Astrocyte of the spinal cord (primary cell): ENCODE measurements at regions not wholly inside any gene's neighbourhood (a gene's known extent, or its start where the extent isn't known, plus 50 kb on each side); places are given as distances from the start of the nearest gene placed in this dataset.

Experiments used
- DNase-seq: peaks from one replicate; pipeline ENCODE4 v3.0.0; 2011; ENCODE audit warnings: low read depth, low spot score
- H3K4me3 ChIP-seq: 2 replicates; pipeline ENCODE4 v1.5.1; 2011; ENCODE audit warnings: low read depth, mild to moderate bottlenecking, low read length, moderate library complexity
- in situ Hi-C: cut with HindIII; loops from 2 replicates; pipeline ENCODE4 v1.10.0; 2017; ENCODE audit warnings: low sequenced_read_pairs
- TF ChIP-seq, protein P1 (sequence below): IDR thresholded peaks from 2 replicates; pipeline ENCODE4 v1.5.1; 2012; ENCODE audit warnings: low read depth, mild to moderate bottlenecking, low read length, inconsistent platforms

GRCh38 chr4:156391325-156391653 lies 437.6 kb upstream of the CTSO start:
- in situ Hi-C loops, result no loop called here
- TF ChIP-seq, protein P1, sequence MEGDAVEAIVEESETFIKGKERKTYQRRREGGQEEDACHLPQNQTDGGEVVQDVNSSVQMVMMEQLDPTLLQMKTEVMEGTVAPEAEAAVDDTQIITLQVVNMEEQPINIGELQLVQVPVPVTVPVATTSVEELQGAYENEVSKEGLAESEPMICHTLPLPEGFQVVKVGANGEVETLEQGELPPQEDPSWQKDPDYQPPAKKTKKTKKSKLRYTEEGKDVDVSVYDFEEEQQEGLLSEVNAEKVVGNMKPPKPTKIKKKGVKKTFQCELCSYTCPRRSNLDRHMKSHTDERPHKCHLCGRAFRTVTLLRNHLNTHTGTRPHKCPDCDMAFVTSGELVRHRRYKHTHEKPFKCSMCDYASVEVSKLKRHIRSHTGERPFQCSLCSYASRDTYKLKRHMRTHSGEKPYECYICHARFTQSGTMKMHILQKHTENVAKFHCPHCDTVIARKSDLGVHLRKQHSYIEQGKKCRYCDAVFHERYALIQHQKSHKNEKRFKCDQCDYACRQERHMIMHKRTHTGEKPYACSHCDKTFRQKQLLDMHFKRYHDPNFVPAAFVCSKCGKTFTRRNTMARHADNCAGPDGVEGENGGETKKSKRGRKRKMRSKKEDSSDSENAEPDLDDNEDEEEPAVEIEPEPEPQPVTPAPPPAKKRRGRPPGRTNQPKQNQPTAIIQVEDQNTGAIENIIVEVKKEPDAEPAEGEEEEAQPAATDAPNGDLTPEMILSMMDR, result no peak
- no peak for DNase-seq

DNA sequence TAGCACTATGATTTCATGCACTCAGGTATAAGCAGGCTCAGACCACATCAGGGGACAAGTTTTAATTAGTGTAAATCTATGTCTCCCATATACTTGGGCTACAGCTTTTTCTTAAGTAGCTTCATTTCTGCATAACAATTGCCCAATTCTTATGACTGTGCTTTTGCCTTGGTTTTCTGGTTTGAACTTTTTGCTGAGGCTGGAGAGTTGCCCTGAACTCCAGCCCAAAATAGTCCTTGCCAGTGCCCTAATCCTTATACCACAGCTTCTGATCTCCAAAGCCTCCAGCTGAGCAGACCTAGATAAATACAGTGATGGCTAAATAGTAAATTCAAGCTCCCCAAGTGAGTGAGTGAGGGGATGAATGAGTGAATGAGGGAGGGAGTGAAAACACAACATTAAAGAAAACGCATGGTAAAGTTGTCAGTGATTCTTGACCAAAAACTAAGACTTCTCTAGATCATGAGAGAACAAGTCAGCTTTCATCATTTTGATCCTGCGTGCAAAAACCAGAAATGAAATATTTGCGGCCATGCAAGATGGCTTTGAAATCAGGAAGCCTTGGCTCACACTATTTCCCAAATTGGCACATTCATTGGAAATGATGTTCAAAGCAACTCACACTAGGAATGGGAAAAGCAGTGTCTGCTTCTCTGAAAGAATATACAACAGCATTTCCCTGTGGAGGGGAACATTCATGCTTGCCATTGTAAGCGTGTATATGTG lies 437.1 kb upstream of the CTSO start:
- TF ChIP-seq, protein P1, result no peak
- in situ Hi-C loops, result no loop called here
- H3K4me3 ChIP-seq, result no peak overlapping the region
- DNase-seq, result peak; percentile 63

More at GRCh38 chr4:156391325-156391653, 437.6 kb upstream of the CTSO start:
- H3K4me3 ChIP-seq, result no peak overlapping the region

DNA sequence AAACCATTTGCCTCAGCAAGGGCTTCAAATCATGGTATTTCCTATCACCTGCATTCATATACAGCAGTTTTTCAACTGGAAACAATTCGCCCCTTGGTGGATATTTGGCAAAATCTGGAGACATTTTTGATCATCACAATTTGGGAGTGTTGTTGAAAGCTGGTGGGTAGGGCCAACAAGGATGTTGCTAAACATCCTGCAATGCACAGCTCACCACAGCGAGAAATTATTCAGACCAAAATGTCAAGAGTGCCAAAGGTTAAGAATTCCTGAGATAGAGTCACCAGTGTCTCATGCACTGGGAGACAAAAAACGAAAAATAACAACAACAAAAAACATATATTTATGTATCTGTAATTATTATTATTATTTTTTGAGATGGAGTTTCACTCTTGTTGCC lies 435.2 kb upstream of the CTSO start:
- H3K4me3 ChIP-seq, result no peak overlapping the region
- TF ChIP-seq, protein P1, result no peak
- DNase-seq, result no peak
- in situ Hi-C loops, result no loop called here

GRCh38 chr4:156378033-156378665 lies 424.5 kb upstream of the CTSO start:
- DNase-seq, result peak; percentile 27
- TF ChIP-seq, protein P1, result peak; percentile 41
- in situ Hi-C loops, result no loop called here
- H3K4me3 ChIP-seq, result no peak overlapping the region

DNA sequence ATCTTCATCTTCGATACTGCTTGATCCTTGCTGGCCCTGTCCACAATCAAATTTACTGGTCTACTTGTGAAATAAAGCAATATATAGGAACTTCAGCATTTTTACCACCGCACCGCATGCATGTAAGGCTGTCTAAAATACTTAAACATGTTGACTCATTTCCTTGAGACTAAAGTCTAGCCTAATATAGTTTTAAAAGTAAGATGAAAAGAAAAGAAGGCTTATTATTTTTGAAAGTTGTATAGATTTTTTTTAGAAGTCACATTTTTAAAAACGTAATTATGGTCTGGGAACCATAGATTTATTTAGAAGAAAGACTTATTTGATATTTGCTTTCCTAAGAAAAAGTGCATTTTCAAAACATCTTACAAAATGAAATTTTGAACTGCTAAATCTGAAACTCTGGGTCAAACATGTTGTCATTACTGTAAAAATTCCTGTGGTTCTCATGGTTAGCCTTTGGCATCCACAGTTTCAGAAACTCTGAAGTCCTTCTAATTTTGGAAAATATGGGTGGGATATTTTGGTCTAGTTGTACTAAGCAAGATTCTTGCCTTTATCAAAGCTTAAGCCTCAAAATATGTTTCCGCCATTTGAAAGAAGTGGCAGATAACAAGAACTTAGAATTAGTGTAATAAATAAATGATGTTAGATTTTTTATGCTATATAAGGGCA lies 423.5 kb upstream of the CTSO start:
- in situ Hi-C loops, result no loop called here
- no peak overlapping the region for H3K4me3 ChIP-seq
- TF ChIP-seq, protein P1, result no peak
- peak; percentile 87 for DNase-seq

GRCh38 chr4:156374894-156375293 lies 421.2 kb upstream of the CTSO start:
- TF ChIP-seq, protein P1, result no peak
- DNase-seq, result no peak
- in situ Hi-C loops, result no loop called here
- H3K4me3 ChIP-seq, result no peak overlapping the region
